GM12874 (cell line): ENCODE measurements at regions not wholly inside any gene's neighbourhood (a gene's known extent, or its start where the extent isn't known, plus 50 kb on each side); places are given as distances from the start of the nearest gene placed in this dataset.

Experiments used
- TF ChIP-seq, protein P1 (sequence below): IDR thresholded peaks from 2 replicates; pipeline ENCODE4 v1.5.1; 2011; ENCODE audit warnings: low read depth, mild to moderate bottlenecking, control low read depth, low read length, moderate library complexity; ENCODE audit not compliant: insufficient read depth

DNA sequence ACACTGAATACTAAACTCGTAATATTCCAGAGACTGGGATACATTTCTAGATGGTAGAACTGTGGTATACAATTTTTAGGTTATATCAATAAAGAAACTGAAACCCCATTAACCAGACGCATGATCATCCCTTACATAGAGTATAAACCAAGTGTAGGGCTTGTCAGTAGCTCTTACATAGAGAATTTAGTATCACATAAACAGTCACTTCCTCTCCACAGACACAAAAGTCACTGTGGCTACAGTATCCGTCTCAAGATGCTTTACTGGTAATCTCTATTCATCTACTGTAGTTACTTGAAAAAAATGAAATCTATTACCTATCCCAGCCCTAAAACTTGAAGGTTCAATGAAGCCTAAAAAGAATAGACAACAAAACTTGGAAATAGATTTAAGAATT, 252.3 kb upstream of the TMPRSS15 start:
- TF ChIP-seq, protein P1, sequence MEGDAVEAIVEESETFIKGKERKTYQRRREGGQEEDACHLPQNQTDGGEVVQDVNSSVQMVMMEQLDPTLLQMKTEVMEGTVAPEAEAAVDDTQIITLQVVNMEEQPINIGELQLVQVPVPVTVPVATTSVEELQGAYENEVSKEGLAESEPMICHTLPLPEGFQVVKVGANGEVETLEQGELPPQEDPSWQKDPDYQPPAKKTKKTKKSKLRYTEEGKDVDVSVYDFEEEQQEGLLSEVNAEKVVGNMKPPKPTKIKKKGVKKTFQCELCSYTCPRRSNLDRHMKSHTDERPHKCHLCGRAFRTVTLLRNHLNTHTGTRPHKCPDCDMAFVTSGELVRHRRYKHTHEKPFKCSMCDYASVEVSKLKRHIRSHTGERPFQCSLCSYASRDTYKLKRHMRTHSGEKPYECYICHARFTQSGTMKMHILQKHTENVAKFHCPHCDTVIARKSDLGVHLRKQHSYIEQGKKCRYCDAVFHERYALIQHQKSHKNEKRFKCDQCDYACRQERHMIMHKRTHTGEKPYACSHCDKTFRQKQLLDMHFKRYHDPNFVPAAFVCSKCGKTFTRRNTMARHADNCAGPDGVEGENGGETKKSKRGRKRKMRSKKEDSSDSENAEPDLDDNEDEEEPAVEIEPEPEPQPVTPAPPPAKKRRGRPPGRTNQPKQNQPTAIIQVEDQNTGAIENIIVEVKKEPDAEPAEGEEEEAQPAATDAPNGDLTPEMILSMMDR = no peak

DNA sequence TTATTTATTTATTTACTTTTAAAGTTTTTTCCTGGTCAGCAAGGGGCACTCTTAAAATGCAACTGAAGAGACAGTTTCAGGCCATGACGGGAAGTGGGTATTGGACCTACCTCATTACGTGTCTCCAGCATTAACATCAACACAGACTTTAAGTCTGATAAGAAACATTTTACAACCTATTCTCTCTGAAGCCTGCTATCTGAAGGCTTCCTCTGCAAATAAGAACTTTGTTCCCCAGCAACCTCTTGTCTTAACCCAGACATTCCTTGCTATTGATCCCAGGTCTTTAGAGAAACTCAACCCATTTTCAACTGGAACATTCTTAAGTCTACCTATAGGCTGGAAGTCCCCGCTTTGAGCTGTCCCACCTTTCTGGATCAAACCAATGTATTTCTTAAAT, 258.3 kb upstream of the TMPRSS15 start:
- TF ChIP-seq, protein P1 = no peak

- TF ChIP-seq, protein P1 = no peak
Observed at GRCh38 chr21:18663663-18664062, 260.1 kb upstream of the TMPRSS15 start.

- TF ChIP-seq, protein P1 = no peak
Observed at GRCh38 chr21:18666725-18667124, 263.1 kb upstream of the TMPRSS15 start.

DNA sequence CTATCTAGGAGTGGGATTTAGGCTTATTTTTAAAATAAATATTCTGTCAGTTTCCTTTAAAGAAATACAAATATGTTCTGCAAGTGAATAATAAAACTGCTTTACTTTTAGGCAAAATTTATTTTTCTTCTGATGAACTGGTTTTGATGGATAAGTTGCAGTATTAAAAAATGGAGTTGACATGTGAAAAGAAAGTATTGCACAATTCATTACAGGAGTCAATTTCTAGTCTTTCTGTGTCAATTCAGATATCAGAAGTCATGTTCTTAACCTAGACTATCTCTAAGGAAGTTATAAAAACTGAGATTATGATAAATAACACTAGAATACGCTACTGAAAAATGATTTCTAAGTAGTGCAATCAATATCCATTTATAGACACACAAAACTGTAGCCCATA, 270.2 kb upstream of the TMPRSS15 start:
- TF ChIP-seq, protein P1 = no peak

DNA sequence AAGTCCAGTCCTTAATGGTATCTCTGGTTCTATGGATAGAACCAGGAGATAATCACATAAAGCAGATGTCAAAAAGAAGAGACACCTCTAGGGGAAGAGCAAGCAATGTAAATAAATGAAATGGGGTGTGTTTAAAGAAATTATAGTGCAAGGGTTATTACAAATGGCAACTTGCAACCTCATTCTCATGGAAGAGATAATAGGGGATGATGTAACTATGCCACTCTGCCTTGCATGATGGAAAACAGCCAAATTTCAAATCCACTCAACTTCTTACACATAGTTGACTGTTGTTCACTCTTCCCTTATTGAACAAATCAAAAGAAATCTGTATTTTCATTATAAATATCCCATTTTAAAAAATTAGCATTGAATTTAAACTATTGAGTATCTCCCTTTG, 274.0 kb upstream of the TMPRSS15 start:
- TF ChIP-seq, protein P1 = no peak

GRCh38 chr21:18705971-18706370, 302.4 kb upstream of the TMPRSS15 start:
- TF ChIP-seq, protein P1 = no peak

GRCh38 chr21:18711662-18712061, 308.1 kb upstream of the TMPRSS15 start:
- TF ChIP-seq, protein P1 = no peak
